K562 (cell line): ENCODE measurements at regions not wholly inside any gene's neighbourhood (a gene's known extent, or its start where the extent isn't known, plus 50 kb on each side); places are given as distances from the start of the nearest gene placed in this dataset.
A peak's percentile ranks its signal among the peaks of the same experiment; 100 is the strongest.

ENCODE experiments used
- AFF4 ChIP-seq: sonication (generic); formaldehyde crosslinking; IDR thresholded peaks from 2 replicates; pipeline ENCODE4 v1.8.0; 2023; ENCODE audit warnings: mild to moderate bottlenecking, missing genetic modification reagents
- CBX2 ChIP-seq: fragments of 200-600 bp; sonication (generic); IDR thresholded peaks from one replicate; pipeline ENCODE4 v1.6.1; 2012; ENCODE audit warnings: mild to moderate bottlenecking, low read length, inconsistent platforms; ENCODE audit not compliant: insufficient read depth, poor library complexity, severe bottlenecking
- E2F6 ChIP-seq, 2 experiments: IDR thresholded peaks; 2 replicates each; pipeline ENCODE4 v1.6.1; 2011; ENCODE audit warnings: borderline replicate concordance in 1 of 2, control low read depth in 1 of 2, low read depth in 1 of 2, low read length in 1 of 2, mild to moderate bottlenecking in 1 of 2, mixed read lengths in 1 of 2, moderate library complexity in 1 of 2; ENCODE audit not compliant: insufficient read depth in 1 of 2, insufficient read length in 1 of 2, poor library complexity in 1 of 2, severe bottlenecking in 1 of 2; ENCODE audit errors: extremely low read depth in 1 of 2
- GABPA ChIP-seq: fragments of 200-800 bp; sonication (Bioruptor generic); conservative IDR thresholded peaks from 2 replicates; pipeline ENCODE4 v1.6.1; 2016; ENCODE audit warnings: low read depth, missing genetic modification characterization, missing compliant biosample characterization
- MYBL2 ChIP-seq, 2 experiments: fragments of 450-650 bp in 1 of 2; sonication (generic) in 1 of 2; formaldehyde crosslinking in 1 of 2; IDR thresholded peaks; 2 replicates each; pipeline versions ENCODE4 v1.6.1 to v1.8.1; 2017 to 2022; ENCODE audit warnings: borderline replicate concordance in 1 of 2, inconsistent platforms in 1 of 2, low read depth in 1 of 2, mild to moderate bottlenecking in 1 of 2, missing genetic modification reagents in 1 of 2, moderate library complexity in 1 of 2
- NCOR1 ChIP-seq: fragments of 450-650 bp; IDR thresholded peaks from 2 replicates; pipeline ENCODE4 v1.6.1; 2016; ENCODE audit warnings: mild to moderate bottlenecking, moderate library complexity
- RB1 ChIP-seq: fragments of 450-650 bp; IDR thresholded peaks from 2 replicates; pipeline ENCODE4 v1.6.1; 2017; ENCODE audit warnings: low read depth, mild to moderate bottlenecking
- TAF15 ChIP-seq: fragments of 200-400 bp; formaldehyde crosslinking; IDR thresholded peaks from 2 replicates; pipeline ENCODE4 v1.6.1; 2017; ENCODE audit warnings: mild to moderate bottlenecking, low read depth, low read length, moderate library complexity
- U2AF1 ChIP-seq: fragments of 200-400 bp; formaldehyde crosslinking; optimal IDR thresholded peaks from 2 replicates; pipeline ENCODE3; 2017; ENCODE audit warnings: mild to moderate bottlenecking, low read depth, low read length, moderate library complexity
- ZBTB49 ChIP-seq: sonication (generic); formaldehyde crosslinking; IDR thresholded peaks from 2 replicates; pipeline ENCODE4 v1.8.0; 2022; ENCODE audit warnings: missing genetic modification reagents, mild to moderate bottlenecking, borderline replicate concordance
- ZNF561 ChIP-seq: fragments of 450-650 bp; formaldehyde crosslinking; conservative IDR thresholded peaks from 2 replicates; pipeline ENCODE4 v1.4.0; 2020; ENCODE audit warnings: mild to moderate bottlenecking, moderate library complexity
- ZNF740 ChIP-seq, 3 experiments: fragments of 200-800 bp in 1 of 3; sonication (Bioruptor generic) in 1 of 3; sonication (generic) in 1 of 3; formaldehyde crosslinking in 1 of 3; IDR thresholded peaks; 2 replicates each; pipeline versions ENCODE4 v1.6.1 to v1.8.0; 2016 to 2022; ENCODE audit warnings: mild to moderate bottlenecking in 2 of 3, missing compliant biosample characterization in 2 of 3, missing genetic modification characterization in 2 of 3, missing genetic modification reagents in 1 of 3
- ZZZ3 ChIP-seq: fragments of 450-650 bp; IDR thresholded peaks from 2 replicates; pipeline ENCODE4 v1.6.1; 2016; ENCODE audit warnings: antibody characterized with exemption, mild to moderate bottlenecking, moderate library complexity
- TF ChIP-seq, protein P1 (sequence below): conservative IDR thresholded peaks from 2 replicates; pipeline ENCODE4 v1.6.1; 2011; ENCODE audit warnings: low read depth, mild to moderate bottlenecking, low read length; ENCODE audit not compliant: control insufficient read depth

DNA sequence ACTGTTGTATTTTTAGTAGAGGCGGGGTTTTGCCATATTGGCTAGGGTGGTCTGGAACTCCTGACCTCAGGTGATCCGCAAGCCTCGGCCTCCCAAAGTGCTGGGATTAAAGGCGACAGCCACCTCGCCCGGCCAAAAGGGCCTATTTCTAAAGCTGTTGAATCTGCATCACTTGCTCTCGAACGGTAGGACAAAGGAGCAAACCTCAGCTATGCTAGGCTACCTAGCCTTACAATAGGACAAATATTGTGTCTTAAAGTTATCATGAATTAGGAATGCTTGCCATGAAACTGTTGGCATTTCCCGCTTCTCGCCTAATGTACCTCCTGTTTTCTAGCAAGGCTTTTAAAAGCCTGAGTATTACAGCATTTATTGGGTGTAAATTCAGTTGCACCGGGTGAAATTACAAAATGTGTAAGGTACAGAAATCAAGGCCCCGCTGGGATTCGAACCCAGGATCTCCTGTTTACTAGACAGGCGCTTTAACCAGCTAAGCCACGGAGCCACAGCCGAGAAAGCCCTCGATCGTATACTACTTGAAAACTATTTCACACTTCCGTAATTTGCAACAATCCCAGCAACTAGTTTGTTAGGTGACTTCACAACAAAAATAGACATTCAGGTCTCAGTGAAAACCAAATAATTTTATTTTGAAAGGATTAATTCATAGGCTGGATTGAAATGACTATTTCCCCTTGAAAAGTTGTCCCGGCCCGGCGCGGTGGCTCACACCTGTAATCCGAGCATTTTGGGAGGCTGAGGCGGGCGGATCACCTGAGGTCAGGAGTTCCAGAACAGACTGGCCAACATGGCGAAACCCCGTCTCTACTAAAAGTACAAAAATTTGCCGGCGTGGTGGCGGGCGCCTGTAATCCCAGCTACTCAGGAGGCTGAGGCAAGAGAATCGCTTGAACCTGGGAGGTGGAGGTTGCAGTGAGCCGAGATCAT, 211.6 kb upstream of the ZNF184 start (continued):
- TF ChIP-seq MYBL2 (IDR thresholded peaks at IDR 0.05; ENCODE audit: low read depth), result no peak
- TF ChIP-seq MYBL2 (CRISPR knock-in tag; IDR thresholded peaks at IDR 0.05; ENCODE audit: borderline replicate concordance), result no peak
- TF ChIP-seq E2F6 (IDR thresholded peaks at IDR 0.05; ENCODE audit: borderline replicate concordance in 1 of 2, extremely low read depth in 1 of 2, insufficient read depth in 1 of 2, insufficient read length in 1 of 2, low read depth in 1 of 2, low read length in 1 of 2, poor library complexity in 1 of 2, severe bottlenecking in 1 of 2), result peak; percentile 21 to 48
- no peak for TF ChIP-seq CBX2
- TF ChIP-seq ZBTB49 (CRISPR knock-in tag), result no peak
- TF ChIP-seq AFF4 (CRISPR knock-in tag), result no peak
- no peak for TF ChIP-seq ZNF561 (CRISPR knock-in tag)
- peak; percentile 70; the same call in 1 of the 2 replicates for TF ChIP-seq RB1
- TF ChIP-seq GABPA (tag), result no peak
- TF ChIP-seq U2AF1, result no peak
- no peak for TF ChIP-seq ZNF740 (CRISPR knock-in tag; IDR thresholded peaks at IDR 0.05)
- no peak for TF ChIP-seq ZNF740 (tag; IDR thresholded peaks at IDR 0.05)
- TF ChIP-seq, protein P1, sequence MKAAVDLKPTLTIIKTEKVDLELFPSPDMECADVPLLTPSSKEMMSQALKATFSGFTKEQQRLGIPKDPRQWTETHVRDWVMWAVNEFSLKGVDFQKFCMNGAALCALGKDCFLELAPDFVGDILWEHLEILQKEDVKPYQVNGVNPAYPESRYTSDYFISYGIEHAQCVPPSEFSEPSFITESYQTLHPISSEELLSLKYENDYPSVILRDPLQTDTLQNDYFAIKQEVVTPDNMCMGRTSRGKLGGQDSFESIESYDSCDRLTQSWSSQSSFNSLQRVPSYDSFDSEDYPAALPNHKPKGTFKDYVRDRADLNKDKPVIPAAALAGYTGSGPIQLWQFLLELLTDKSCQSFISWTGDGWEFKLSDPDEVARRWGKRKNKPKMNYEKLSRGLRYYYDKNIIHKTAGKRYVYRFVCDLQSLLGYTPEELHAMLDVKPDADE, result peak; percentile 78; the same call in 1 of the 2 replicates
- TF ChIP-seq NCOR1, result no peak
- TF ChIP-seq ZZZ3, result no peak
- TF ChIP-seq TAF15, result no peak
